ENCODE measurements at regions not wholly inside any gene's neighbourhood (a gene's known extent, or its start where the extent isn't known, plus 50 kb on each side); places are given as distances from the start of the nearest gene placed in this dataset.
"Not testable (repeated sequence)": the region's sequence is repeated elsewhere in the genome, so short reads cannot be mapped to it uniquely, and the experiment has no call there.

- Mint-ChIP-seq H3K36me3 (ENCODE audit: insufficient read depth, unreplicated experiment) (peaks cover under 1% of the 10 kb centered on the region), H3K27me3 (ENCODE audit: insufficient read depth, unreplicated experiment) (no peaks in the 10 kb centered on the region), H3K4me1 (ENCODE audit: insufficient read depth, unreplicated experiment) (no peaks in the 10 kb centered on the region), H3K27ac (ENCODE audit: low read depth, unreplicated experiment) (no peak overlapping the region), H3K4me3 (ENCODE audit: unreplicated experiment) (no peak overlapping the region), H3K9me3 (ENCODE audit: unreplicated experiment) (no peaks in the 10 kb centered on the region)
- peak; percentile 9 for DNase-seq (ENCODE audit: unreplicated experiment)
- intact Hi-C loops (cut with micrococcal nuclease), result no loop called here
- POLR2A ChIA-PET, result no interaction called here
- TF ChIP-seq CTCF (IDR thresholded peaks at IDR 0.05; ENCODE audit: unreplicated experiment), result no peak
- CTCF ChIA-PET, result no interaction called here
- BruUV-seq (replicated peaks), result no TSS peak
Measured at GRCh38 chr12:87596636-87597035, 432.6 kb downstream of the C12orf50 start.

GRCh38 chr12:87596134-87596533, 433.1 kb downstream of the C12orf50 start:
- no TSS peak for BruUV-seq (replicated peaks)

GRCh38 chr12:87585882-87586557, 443.2 kb downstream of the C12orf50 start:
- no peak overlapping the region for H3K4me3 Mint-ChIP-seq (ENCODE audit: unreplicated experiment)
- POLR2A ChIA-PET, result no interaction called here
- CTCF ChIA-PET, result no interaction called here

More at GRCh38 chr12:87596134-87596533, 433.1 kb downstream of the C12orf50 start:
- peak; percentile 20 for DNase-seq (ENCODE audit: unreplicated experiment)
- Mint-ChIP-seq H3K9me3 (ENCODE audit: unreplicated experiment) (no peaks in the 10 kb centered on the region), H3K36me3 (ENCODE audit: insufficient read depth, unreplicated experiment) (peaks cover 6% of the 10 kb centered on the region), H3K27ac (ENCODE audit: low read depth, unreplicated experiment) (no peak overlapping the region), H3K4me1 (ENCODE audit: insufficient read depth, unreplicated experiment) (no peaks in the 10 kb centered on the region), H3K4me3 (ENCODE audit: unreplicated experiment) (no peak overlapping the region), H3K27me3 (ENCODE audit: insufficient read depth, unreplicated experiment) (no peaks in the 10 kb centered on the region)
- POLR2A ChIA-PET, result no interaction called here
- CTCF ChIA-PET, result no interaction called here
- intact Hi-C loops (cut with micrococcal nuclease), result no loop called here
- TF ChIP-seq CTCF (IDR thresholded peaks at IDR 0.05; ENCODE audit: unreplicated experiment), result no peak

GRCh38 chr12:87579091-87579490, 450.1 kb downstream of the C12orf50 start:
- intact Hi-C loops (cut with micrococcal nuclease); H3K36me3 Mint-ChIP-seq (ENCODE audit: insufficient read depth, unreplicated experiment); H3K9me3 Mint-ChIP-seq (ENCODE audit: unreplicated experiment); H3K27ac Mint-ChIP-seq (ENCODE audit: low read depth, unreplicated experiment); H3K27me3 Mint-ChIP-seq (ENCODE audit: insufficient read depth, unreplicated experiment); H3K4me1 Mint-ChIP-seq (ENCODE audit: insufficient read depth, unreplicated experiment); CTCF ChIA-PET; BruUV-seq (replicated peaks); DNase-seq (ENCODE audit: unreplicated experiment); POLR2A ChIA-PET; H3K4me3 Mint-ChIP-seq (ENCODE audit: unreplicated experiment): not testable (repeated sequence)

More at GRCh38 chr12:87585882-87586557, 443.2 kb downstream of the C12orf50 start:
- Mint-ChIP-seq H3K4me1 (ENCODE audit: insufficient read depth, unreplicated experiment) (no peaks in the 10 kb centered on the region), H3K36me3 (ENCODE audit: insufficient read depth, unreplicated experiment) (no peaks in the 10 kb centered on the region), H3K9me3 (ENCODE audit: unreplicated experiment) (no peaks in the 10 kb centered on the region), H3K27me3 (ENCODE audit: insufficient read depth, unreplicated experiment) (no peaks in the 10 kb centered on the region), H3K27ac (ENCODE audit: low read depth, unreplicated experiment) (no peak overlapping the region)
- intact Hi-C loops (cut with micrococcal nuclease), result no loop called here
- TF ChIP-seq CTCF (IDR thresholded peaks at IDR 0.05; ENCODE audit: unreplicated experiment), result no peak
- DNase-seq (ENCODE audit: unreplicated experiment), result no peak
- no TSS peak for BruUV-seq (replicated peaks)

- DNase-seq (ENCODE audit: unreplicated experiment), result no peak
Measured at GRCh38 chr12:87575906-87576305, 453.3 kb downstream of the C12orf50 start.

GRCh38 chr12:87566918-87567317, 462.3 kb downstream of the C12orf50 start:
- intact Hi-C loops (cut with micrococcal nuclease); H3K4me3 Mint-ChIP-seq (ENCODE audit: unreplicated experiment); H3K27me3 Mint-ChIP-seq (ENCODE audit: insufficient read depth, unreplicated experiment); BruUV-seq (replicated peaks); H3K36me3 Mint-ChIP-seq (ENCODE audit: insufficient read depth, unreplicated experiment); H3K27ac Mint-ChIP-seq (ENCODE audit: low read depth, unreplicated experiment); H3K9me3 Mint-ChIP-seq (ENCODE audit: unreplicated experiment); POLR2A ChIA-PET; CTCF ChIA-PET; H3K4me1 Mint-ChIP-seq (ENCODE audit: insufficient read depth, unreplicated experiment); DNase-seq (ENCODE audit: unreplicated experiment): not testable (repeated sequence)

More at GRCh38 chr12:87575906-87576305, 453.3 kb downstream of the C12orf50 start:
- intact Hi-C loops (cut with micrococcal nuclease), result no loop called here
- ChIA-PET CTCF (no interaction called here), POLR2A (interaction anchor here (0.6 kb wide), 1 partner anchor 216 kb away, joined by 3 read pairs; no protein-coding TSS in a partner anchor)
- BruUV-seq (replicated peaks), result no TSS peak
- Mint-ChIP-seq H3K4me1 (ENCODE audit: insufficient read depth, unreplicated experiment) (no peaks in the 10 kb centered on the region), H3K27ac (ENCODE audit: low read depth, unreplicated experiment) (no peak overlapping the region), H3K4me3 (ENCODE audit: unreplicated experiment) (no peak overlapping the region), H3K9me3 (ENCODE audit: unreplicated experiment) (no peaks in the 10 kb centered on the region), H3K36me3 (ENCODE audit: insufficient read depth, unreplicated experiment) (no peaks in the 10 kb centered on the region), H3K27me3 (ENCODE audit: insufficient read depth, unreplicated experiment) (no peaks in the 10 kb centered on the region)
- no peak for TF ChIP-seq CTCF (IDR thresholded peaks at IDR 0.05; ENCODE audit: unreplicated experiment)
